GM20000 (cell line): ENCODE measurements at regions not wholly inside any gene's neighbourhood (a gene's known extent, or its start where the extent isn't known, plus 50 kb on each side); places are given as distances from the start of the nearest gene placed in this dataset.

Experiments used
- DNase-seq: peaks from one replicate; pipeline ENCODE4 v3.0.0; 2012; ENCODE audit warnings: low spot score
- CTCF ChIP-seq: IDR thresholded peaks from 2 replicates; pipeline ENCODE4 v1.5.1; 2012; ENCODE audit warnings: mild to moderate bottlenecking, control low read depth; ENCODE audit errors: extremely low read depth, missing control alignments

- DNase-seq, result no peak
- TF ChIP-seq CTCF, result no peak
These were observed 634.9 kb upstream of the SEMA6A start for GRCh38 chr5:117209479-117209878.

DNA sequence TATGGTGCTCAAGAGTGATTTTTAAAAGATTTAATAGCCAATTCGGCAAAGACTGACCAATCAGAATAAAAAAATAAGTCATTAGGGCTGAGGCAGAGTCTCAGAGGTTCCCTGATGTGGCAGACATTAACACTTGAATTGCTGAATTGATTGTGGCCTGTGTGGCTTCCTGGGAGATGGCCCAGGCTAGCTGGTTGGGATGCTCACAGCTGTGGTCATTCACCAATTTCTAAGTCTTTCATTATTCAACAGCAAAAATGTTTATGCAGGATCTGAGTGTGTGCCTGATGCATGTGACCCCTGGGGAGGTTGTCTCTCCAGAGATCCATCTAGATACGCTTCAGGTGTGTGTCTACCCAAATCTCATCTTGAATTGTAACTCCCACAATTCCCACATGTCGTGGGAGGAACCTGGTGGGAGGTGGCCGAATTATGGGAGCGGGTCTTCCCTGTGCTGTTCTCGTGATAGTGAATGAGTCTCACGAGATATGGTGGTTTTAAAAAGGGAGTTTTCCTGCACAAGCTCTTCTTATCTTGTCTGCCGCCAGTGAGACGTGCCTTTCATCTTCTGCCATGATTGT lies 632.6 kb upstream of the SEMA6A start:
- TF ChIP-seq CTCF, result no peak
- no peak for DNase-seq

GRCh38 chr5:117205894-117206293 lies 631.3 kb upstream of the SEMA6A start:
- TF ChIP-seq CTCF, result no peak
- DNase-seq, result no peak

DNA sequence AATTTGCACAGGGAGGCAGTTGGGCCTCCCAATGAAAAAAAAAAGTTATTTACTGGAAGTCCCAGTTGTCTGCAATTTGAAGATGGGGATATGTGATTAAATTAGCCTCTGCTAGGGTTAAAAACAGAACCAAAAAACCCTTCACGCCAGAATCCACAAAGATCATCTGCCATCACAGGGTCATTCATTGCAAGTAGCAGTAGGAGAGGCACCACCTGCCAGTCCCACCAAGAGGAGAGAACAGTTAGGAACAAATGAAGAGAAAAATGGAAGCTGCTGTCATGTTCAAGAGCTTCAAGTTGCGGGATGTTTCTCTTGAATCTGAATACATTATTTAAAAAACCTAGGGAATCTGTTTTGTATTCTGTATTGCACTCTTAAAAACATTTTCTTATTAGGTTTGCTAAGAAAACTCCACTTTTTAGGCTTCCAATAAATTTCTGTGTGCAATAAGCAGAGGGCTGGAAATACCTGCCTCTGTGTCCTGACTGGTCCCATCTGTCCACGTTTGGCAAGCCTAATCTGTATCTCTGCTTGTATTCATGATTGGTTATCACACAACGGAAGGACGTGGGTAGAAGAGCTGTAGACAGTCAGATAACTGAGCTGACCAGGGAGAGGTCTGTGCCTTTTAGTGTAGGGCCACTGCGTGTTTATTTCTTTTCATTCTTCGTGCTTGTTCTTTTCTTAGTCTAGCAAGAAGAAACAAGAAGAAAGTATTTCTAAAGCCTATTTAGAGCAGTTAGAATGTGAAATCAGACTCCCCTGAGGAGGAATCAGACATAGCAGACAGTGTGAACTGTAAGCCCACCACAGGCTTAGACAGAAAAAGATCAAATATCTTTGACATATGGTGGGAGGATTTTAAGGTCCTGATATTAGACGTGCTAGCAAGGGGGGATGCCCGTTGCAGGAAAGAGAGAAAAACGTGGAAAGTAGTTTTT lies 630.6 kb upstream of the SEMA6A start:
- TF ChIP-seq CTCF, result no peak

DNA sequence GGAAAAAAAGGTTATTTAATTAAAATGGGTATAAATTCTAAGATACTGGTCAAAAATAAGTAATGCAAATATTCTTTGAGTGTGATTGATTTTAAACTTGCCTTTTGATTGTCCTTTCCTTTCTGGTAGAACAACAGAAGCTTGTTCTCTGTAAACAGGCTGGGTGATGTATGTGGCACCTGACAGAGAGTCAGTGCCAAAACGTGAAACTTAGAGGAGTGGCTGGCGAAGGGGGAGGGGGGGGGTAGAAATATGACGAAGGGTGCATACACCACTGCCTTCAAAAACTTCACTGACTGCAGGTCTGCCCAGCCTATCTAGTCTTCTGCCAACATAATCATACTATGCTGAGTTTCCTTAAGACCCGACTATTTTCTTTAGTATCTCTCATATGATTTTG lies 629.8 kb upstream of the SEMA6A start:
- no peak for DNase-seq
- TF ChIP-seq CTCF, result no peak

More for the DNA sequence above, 630.6 kb upstream of the SEMA6A start:
- DNase-seq, result no peak

DNA sequence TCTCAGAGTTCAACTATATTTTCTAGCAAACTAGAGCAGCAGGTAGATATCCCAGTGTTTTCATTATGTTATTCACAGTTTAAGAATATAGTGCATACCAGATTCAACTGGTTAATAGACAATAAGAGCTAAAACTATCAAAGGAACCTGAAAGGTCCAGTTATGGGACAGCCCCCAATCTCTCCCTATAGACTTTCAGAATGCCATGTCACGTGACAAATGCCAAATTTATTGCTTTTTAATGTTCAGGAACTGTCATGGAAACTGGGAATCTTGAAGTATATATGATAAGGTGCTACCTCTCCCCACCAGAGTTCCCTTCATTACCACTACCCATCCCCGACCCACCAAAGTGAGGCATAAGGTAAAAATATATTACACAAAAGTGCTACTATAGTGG lies 629.0 kb upstream of the SEMA6A start:
- no peak for DNase-seq

More for the DNA sequence above, 629.0 kb upstream of the SEMA6A start:
- TF ChIP-seq CTCF, result no peak
